Nephron (organoid): ENCODE measurements at regions not wholly inside any gene's neighbourhood (a gene's known extent, or its start where the extent isn't known, plus 50 kb on each side); places are given as distances from the start of the nearest gene placed in this dataset.

ENCODE experiments used
- H3K27ac Mint-ChIP-seq, 3 experiments: 2 replicates each; pipeline ENCODE4 v1.8.0; 2020; ENCODE audit warnings: mixed read lengths in 3 of 3, mild to moderate bottlenecking in 2 of 3, moderate library complexity in 1 of 3
- H3K27me3 Mint-ChIP-seq: 2 replicates; pipeline ENCODE4 v1.8.0; 2021; ENCODE audit warnings: low read depth, mild to moderate bottlenecking, moderate library complexity, mixed read lengths
- H3K36me3 Mint-ChIP-seq: 2 replicates; pipeline ENCODE4 v1.8.0; 2020; ENCODE audit warnings: low read depth, mixed read lengths
- H3K4me1 Mint-ChIP-seq: 2 replicates; pipeline ENCODE4 v1.8.0; 2020; ENCODE audit warnings: mixed read lengths
- H3K4me3 Mint-ChIP-seq, 3 experiments: 2 replicates each; pipeline ENCODE4 v1.8.0; 2020; ENCODE audit warnings: mild to moderate bottlenecking in 3 of 3, mixed read lengths in 3 of 3, moderate library complexity in 2 of 3
- H3K9me3 Mint-ChIP-seq: 2 replicates; pipeline ENCODE4 v1.8.0; 2020; ENCODE audit warnings: mixed read lengths
- TF ChIP-seq, protein P1 (sequence below), 3 experiments: fragments of 200-600 bp; sonication (generic); IDR thresholded peaks; one replicate each; pipeline ENCODE4 v1.5.0; 2021; ENCODE audit warnings: antibody characterized with exemption in 3 of 3; ENCODE audit not compliant: unreplicated experiment in 3 of 3

DNA sequence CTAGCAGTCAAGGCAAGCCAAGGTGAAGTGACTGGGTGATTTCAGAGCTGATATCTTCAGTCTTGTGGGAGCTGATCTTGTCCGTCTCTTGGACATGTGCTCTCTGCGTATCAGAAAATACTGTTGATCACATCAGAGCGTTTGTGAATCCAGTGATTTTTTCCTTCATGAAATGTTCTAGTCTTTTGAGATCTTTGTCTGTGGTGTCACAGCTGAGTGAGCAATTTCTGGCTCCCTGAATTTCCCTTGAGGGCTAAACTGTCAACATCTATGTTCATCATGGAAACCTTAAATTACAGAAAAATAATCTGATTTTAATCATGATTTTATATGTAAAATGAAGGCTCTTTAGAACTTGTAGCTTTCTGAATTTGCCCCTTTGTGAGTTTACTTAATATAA lies 432.0 kb downstream of the CCDC85A start:
- H3K9me3 Mint-ChIP-seq = peaks cover 12% of the 10 kb centered on the region
- no peaks in the 10 kb centered on the region for H3K36me3 Mint-ChIP-seq
- TF ChIP-seq, protein P1, sequence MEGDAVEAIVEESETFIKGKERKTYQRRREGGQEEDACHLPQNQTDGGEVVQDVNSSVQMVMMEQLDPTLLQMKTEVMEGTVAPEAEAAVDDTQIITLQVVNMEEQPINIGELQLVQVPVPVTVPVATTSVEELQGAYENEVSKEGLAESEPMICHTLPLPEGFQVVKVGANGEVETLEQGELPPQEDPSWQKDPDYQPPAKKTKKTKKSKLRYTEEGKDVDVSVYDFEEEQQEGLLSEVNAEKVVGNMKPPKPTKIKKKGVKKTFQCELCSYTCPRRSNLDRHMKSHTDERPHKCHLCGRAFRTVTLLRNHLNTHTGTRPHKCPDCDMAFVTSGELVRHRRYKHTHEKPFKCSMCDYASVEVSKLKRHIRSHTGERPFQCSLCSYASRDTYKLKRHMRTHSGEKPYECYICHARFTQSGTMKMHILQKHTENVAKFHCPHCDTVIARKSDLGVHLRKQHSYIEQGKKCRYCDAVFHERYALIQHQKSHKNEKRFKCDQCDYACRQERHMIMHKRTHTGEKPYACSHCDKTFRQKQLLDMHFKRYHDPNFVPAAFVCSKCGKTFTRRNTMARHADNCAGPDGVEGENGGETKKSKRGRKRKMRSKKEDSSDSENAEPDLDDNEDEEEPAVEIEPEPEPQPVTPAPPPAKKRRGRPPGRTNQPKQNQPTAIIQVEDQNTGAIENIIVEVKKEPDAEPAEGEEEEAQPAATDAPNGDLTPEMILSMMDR (IDR thresholded peaks at IDR 0.05; ENCODE audit: unreplicated experiment in 3 of 3) = no peak
- no peak overlapping the region for H3K27ac Mint-ChIP-seq
- H3K4me3 Mint-ChIP-seq = no peak overlapping the region
- no peaks in the 10 kb centered on the region for H3K27me3 Mint-ChIP-seq
- no peaks in the 10 kb centered on the region for H3K4me1 Mint-ChIP-seq

DNA sequence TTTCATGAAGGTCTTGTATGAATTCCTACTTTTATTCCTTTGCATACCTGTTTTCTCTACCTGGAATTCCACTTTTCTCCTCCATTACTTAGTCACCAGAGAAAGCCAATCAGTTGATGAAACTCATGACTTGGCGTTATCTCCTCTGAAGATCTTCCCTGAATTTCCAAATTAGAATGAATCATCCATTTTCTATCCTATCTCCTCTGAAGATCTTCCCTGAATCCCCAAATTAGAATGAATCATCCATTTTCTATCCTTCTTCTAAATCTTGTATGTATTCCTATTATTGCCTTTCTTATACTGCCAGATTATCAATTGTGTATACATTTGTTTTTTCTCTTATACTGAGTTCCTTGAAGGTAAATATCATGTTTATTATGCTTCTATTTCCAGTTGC lies 440.4 kb downstream of the CCDC85A start:
- TF ChIP-seq, protein P1 (IDR thresholded peaks at IDR 0.05; ENCODE audit: unreplicated experiment in 3 of 3) = no peak
- Mint-ChIP-seq H3K4me1 (no peaks in the 10 kb centered on the region), H3K36me3 (no peaks in the 10 kb centered on the region), H3K4me3 (no peak overlapping the region), H3K9me3 (no peaks in the 10 kb centered on the region), H3K27ac (no peak overlapping the region), H3K27me3 (no peaks in the 10 kb centered on the region)

DNA sequence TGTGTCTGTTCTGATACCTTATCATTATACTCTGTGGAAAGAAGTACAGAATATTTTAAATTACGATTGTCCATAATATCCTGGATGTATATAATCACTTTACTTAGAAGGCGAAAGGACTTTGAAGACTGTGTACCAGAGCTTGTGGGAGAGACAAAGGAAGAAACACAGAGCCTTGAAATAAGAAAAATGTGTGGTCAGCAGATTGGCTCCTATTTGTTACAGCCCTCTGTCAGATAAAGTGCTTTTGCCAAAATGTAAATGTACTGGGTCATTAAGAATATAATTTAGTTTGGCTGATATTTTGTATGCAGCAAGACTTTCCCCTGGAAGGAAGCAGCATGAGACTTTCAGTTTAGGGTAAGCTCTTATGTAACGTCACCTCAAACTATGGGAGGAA lies 443.1 kb downstream of the CCDC85A start:
- no peak overlapping the region for H3K27ac Mint-ChIP-seq
- peaks cover 3% of the 10 kb centered on the region for H3K9me3 Mint-ChIP-seq
- no peaks in the 10 kb centered on the region for H3K27me3 Mint-ChIP-seq
- TF ChIP-seq, protein P1 (IDR thresholded peaks at IDR 0.05; ENCODE audit: unreplicated experiment in 3 of 3) = no peak
- no peak overlapping the region for H3K4me3 Mint-ChIP-seq
- H3K4me1 Mint-ChIP-seq = no peaks in the 10 kb centered on the region
- no peaks in the 10 kb centered on the region for H3K36me3 Mint-ChIP-seq

DNA sequence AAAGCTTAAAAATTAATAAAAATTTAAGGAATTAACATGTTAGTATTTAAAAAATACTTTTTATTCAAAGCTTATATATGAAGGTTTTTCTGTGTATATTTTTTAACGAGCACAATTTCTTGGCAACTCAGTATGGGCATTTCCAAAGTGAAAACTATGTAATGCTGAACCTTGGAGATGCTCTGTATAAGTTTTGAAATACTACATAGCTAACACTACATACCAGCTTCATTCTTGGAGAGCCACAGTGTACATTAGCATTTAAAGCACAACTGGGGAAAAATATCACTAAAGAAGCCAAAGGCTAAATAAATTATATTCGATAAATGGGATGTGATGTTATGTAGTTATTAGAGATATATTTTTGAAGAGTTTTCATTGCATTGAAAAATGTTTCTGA lies 446.5 kb downstream of the CCDC85A start:
- Mint-ChIP-seq H3K9me3 (peaks cover 16% of the 10 kb centered on the region), H3K4me1 (no peaks in the 10 kb centered on the region), H3K36me3 (no peaks in the 10 kb centered on the region), H3K27me3 (no peaks in the 10 kb centered on the region), H3K27ac (no peak overlapping the region), H3K4me3 (no peak overlapping the region)
- TF ChIP-seq, protein P1 (IDR thresholded peaks at IDR 0.05; ENCODE audit: unreplicated experiment in 3 of 3) = no peak

DNA sequence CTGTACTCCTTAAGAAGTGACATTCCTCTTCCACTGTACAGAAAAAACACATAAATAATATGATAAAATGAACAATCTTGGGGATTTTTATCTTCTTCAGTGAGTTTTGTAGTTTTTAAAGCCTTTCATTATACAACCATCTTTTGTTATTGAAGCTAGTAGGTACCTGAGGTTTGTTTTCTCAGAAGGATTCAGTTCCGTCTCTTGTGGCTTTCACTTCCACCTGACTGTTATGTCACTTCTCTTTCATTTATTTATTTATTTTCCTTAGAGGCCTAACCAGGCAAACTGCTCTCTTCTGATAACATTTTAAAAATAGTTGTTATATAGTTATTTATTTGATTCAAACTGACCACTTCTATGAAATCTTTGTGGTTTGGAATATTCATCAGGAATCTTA lies 464.2 kb downstream of the CCDC85A start:
- TF ChIP-seq, protein P1 (IDR thresholded peaks at IDR 0.05; ENCODE audit: unreplicated experiment in 3 of 3) = no peak
- H3K36me3 Mint-ChIP-seq = no peaks in the 10 kb centered on the region
- no peaks in the 10 kb centered on the region for H3K4me1 Mint-ChIP-seq

DNA sequence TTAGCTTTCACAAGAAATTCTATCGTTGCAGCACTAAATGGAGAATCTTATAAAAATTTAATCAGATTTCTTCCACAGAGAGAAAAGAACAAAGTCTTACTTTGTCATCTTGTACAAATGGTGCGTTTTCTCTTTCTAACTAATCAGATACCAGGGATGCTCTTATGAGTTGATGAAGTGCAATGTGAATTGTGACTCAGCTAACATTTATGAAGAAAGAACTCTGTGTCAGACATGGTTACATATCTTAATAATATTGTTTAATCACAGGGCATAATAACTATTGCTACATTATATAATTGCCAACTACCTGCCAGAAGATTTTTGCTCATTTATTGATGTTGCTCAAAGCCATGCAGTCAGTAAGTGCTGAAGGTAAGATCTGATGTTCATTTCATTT lies 465.0 kb downstream of the CCDC85A start:
- Mint-ChIP-seq H3K27me3 (peaks cover 3% of the 10 kb centered on the region), H3K36me3 (no peaks in the 10 kb centered on the region), H3K4me1 (no peaks in the 10 kb centered on the region), H3K4me3 (no peak overlapping the region), H3K9me3 (no peaks in the 10 kb centered on the region), H3K27ac (no peak overlapping the region)
- TF ChIP-seq, protein P1 (IDR thresholded peaks at IDR 0.05; ENCODE audit: unreplicated experiment in 3 of 3) = no peak

More for the DNA sequence above, 464.2 kb downstream of the CCDC85A start:
- Mint-ChIP-seq H3K27ac (no peak overlapping the region), H3K4me3 (no peak overlapping the region), H3K27me3 (peaks cover 3% of the 10 kb centered on the region), H3K9me3 (no peaks in the 10 kb centered on the region)
